Adipose tissue (tissue), 3 donors: ENCODE measurements at regions not wholly inside any gene's neighbourhood (a gene's known extent, or its start where the extent isn't known, plus 50 kb on each side); places are given as distances from the start of the nearest gene placed in this dataset.
"Not testable (repeated sequence)": the region's sequence is repeated elsewhere in the genome, so short reads cannot be mapped to it uniquely, and the experiment has no call there.

Source experiments
- H3K27ac ChIP-seq: one replicate; pipeline ENCODE4 v1.5.1; 2013; ENCODE audit warnings: low read depth, low read length
- WGBS, 3 donors: extraction: QIAGEN DNeasy Blood & Tissue Kit; methylation state at CpG; one replicate each; pipeline ENCODE4 v1.1.7; 2013; 5-methylcytosine and 5-hydroxymethylcytosine counted together
- donor health status: healthy with polysubstance abuse.
- donor health status: Bipolar disorder and iron deficiency.
- donor health status: healthy.

DNA sequence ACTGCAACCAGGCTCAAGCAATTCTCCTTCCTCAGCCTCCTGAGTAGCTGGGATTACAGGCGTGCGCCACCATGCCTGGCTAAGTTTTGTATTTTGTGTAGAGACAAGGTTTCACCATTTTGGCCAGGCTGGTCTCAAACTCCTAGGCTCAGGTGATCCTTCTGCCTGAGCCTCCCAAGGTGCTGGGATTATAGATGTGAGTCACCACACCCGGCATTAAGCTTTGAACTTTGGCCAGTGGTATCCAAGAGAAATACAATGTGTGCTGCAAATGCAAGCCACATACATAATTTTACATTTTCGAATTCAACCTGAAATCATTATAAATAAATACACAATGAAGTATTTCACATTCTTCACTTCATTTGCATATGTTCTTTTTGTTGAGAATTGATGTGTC is 94.0 kb upstream of the ERV3-1 start:
- WGBS, 3 donors: 95 to 98% (median 97%) methylated on average over 4 of the region's 4 CpGs
- not testable (repeated sequence) for H3K27ac ChIP-seq

DNA sequence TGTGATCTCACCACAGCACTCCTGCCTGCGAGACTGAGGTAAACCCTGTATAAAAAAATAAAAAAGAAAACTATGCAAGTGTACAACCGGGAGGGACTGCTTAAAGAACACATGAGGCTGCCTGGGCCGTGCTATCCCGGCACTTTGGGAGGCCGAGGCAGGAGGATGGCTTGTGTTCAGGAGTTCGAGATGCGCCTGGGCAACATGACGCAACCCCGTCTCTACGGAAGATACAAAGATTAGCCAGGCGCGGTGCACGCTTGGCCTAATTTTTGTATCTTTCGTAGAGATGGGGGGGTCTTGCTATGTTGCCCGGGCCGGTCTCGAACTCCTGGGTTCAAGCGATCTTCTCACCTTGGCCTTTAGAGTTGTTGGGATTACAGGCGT is 75.2 kb upstream of the ERV3-1 start:
- WGBS, 3 donors: 94 to 97% (median 94%) methylated on average over 14 to 18 of the region's 19 CpGs
- not testable (repeated sequence) for H3K27ac ChIP-seq

GRCh38 chr7:65080799-65081668 is 74.5 kb upstream of the ERV3-1 start:
- H3K27ac ChIP-seq: peak overlapping the region; percentile 55
- WGBS, 3 donors: 2 to 9% (median 3%) methylated on average over 48 to 51 of the region's 53 CpGs

- WGBS, 3 donors: 92 to 96% (median 95%) methylated on average over 7 to 22 of the region's 33 CpGs
Observed at GRCh38 chr7:65074959-65075358, 68.5 kb upstream of the ERV3-1 start.

DNA sequence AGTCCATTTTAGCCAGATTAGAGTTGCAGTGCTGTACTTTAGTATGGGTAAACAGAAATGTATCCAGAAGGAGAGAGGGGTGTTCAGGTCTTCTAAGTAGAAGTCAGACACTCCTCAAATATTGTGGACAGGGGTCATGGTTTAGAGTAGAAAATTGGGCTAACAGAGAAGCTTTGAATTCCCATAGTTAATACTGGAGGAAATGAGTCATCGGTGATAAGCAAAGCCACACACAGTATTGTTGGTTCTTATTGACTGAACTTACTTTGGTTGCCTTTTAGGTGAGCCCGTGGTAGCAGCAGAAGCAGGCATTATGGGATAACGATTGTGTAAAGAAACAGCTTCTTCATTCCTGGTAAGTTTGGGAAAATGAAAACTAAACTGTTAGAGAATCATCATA is 66.7 kb upstream of the ERV3-1 start:
- not testable (repeated sequence) for H3K27ac ChIP-seq
- WGBS, 3 donors: 24 to 74% (median 60%) methylated on average over 1 to 3 of the region's 3 CpGs

More at GRCh38 chr7:65074959-65075358, 68.5 kb upstream of the ERV3-1 start:
- not testable (repeated sequence) for H3K27ac ChIP-seq

- WGBS, 3 donors: 50 to 98% (median 88%) methylated on average over 6 to 7 of the region's 7 CpGs
- H3K27ac ChIP-seq: not testable (repeated sequence)
Observed at GRCh38 chr7:65071854-65072431, 65.5 kb upstream of the ERV3-1 start.

GRCh38 chr7:65069476-65069875 is 63.0 kb upstream of the ERV3-1 start:
- 94 to 100% (median 96%) methylated on average over 1 of the region's 1 CpG for WGBS, 3 donors
- not testable (repeated sequence) for H3K27ac ChIP-seq

- not testable (repeated sequence) for H3K27ac ChIP-seq
- 74 to 76% (median 75%) methylated on average over 2 of the region's 2 CpGs for WGBS, 3 donors
Observed at GRCh38 chr7:65062566-65062965, 56.1 kb upstream of the ERV3-1 start.

DNA sequence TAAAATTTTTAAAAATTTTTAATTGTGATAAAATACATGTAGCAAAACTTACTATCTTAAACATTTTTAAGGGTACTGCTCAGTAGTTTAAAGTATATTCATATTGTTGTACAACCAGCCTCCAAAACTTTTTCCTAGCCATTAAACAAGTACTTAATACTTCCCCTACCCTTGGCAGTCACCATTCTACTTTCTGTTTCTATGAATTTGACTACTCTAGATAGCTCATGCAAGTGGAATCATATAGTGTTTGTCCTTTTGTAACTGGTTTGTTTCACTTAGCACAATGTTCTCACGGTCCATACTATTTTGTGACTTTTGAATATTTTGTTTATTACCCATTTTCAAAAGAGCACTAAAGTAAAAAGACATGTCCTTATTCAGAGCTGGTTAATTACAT is 52.8 kb upstream of the ERV3-1 start:
- 96 to 100% (median 98%) methylated on average over 1 of the region's 1 CpG for WGBS, 3 donors

More for the DNA sequence above, 52.8 kb upstream of the ERV3-1 start:
- not testable (repeated sequence) for H3K27ac ChIP-seq
